ENCODE measurements at regions not wholly inside any gene's neighbourhood (a gene's known extent, or its start where the extent isn't known, plus 50 kb on each side); places are given as distances from the start of the nearest gene placed in this dataset.
A peak's percentile ranks its signal among the peaks of the same experiment; 100 is the strongest.

DNA sequence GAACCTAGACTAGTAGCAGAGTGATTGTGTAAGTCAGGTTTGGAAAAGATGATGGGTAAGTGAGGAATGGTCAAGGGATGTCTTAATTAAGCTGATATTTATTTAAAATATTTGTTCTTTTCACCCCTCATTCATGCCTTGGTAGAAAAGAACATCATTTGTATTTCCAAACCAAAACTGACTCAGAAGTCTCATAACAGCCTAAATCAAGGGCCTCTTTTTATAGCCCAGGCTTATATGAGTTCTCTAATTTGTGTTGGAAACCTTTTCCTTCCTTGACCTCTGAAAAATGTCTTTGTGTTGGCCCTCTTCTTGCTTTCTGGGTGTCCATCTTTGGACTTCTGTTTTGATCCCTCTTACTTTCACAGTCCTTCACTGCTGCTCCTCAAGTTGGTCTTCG lies 1428.2 kb downstream of the MRPL39 start:
- TF ChIP-seq POLR2A (IDR thresholded peaks at IDR 0.05) (no peak), CTCF (IDR thresholded peaks at IDR 0.05) (no peak)
- intact Hi-C loops (cut with DNase I) = no loop called here
- ATAC-seq (no peak), DNase-seq (no peak)
- Histone ChIP-seq H3K4me1 (no peaks in the 10 kb centered on the region), H3K27me3 (no peaks in the 10 kb centered on the region), H3K36me3 (no peaks in the 10 kb centered on the region), H3K27ac (no peak overlapping the region), H3K4me3 (no peak overlapping the region), H3K9me3 (no peaks in the 10 kb centered on the region)
- WGBS (ENCODE audit: insufficient coverage, low coverage, low lambda C conversion rate, missing lambda C conversion rate) = 29% methylated on average over 1 of the region's 1 CpG

DNA sequence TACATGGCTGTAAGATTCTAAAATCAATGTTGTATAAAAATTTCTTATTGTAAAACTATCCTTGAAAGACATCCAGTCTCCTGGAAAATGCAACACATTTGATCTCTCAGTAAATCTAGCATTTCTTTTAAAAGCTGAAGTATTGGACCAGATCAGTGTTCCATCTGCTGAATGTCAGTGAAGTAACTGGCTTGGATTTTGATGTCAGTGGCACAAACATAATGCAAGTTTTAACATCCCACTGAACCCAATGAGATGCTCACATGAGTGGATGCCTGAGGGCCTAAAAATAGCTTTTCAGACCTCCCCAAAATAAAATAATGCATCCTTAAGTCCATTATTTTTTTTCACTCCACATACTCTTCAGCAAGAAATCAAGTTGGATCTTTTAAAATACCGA lies 1432.2 kb downstream of the MRPL39 start:
- TF ChIP-seq POLR2A (IDR thresholded peaks at IDR 0.05) (no peak), CTCF (IDR thresholded peaks at IDR 0.05) (no peak)
- Histone ChIP-seq H3K4me1 (no peaks in the 10 kb centered on the region), H3K4me3 (no peak overlapping the region), H3K9me3 (no peaks in the 10 kb centered on the region), H3K27ac (no peak overlapping the region), H3K27me3 (no peaks in the 10 kb centered on the region), H3K36me3 (no peaks in the 10 kb centered on the region)
- no peak for ATAC-seq
- 85% methylated on average over 1 of the region's 1 CpG for WGBS (ENCODE audit: insufficient coverage, low coverage, low lambda C conversion rate, missing lambda C conversion rate)
- DNase-seq = no peak
- intact Hi-C loops (cut with DNase I) = no loop called here

GRCh38 chr21:24171736-24172135 lies 1435.5 kb downstream of the MRPL39 start:
- Histone ChIP-seq H3K4me1 (no peaks in the 10 kb centered on the region), H3K27me3 (no peaks in the 10 kb centered on the region), H3K9me3 (no peaks in the 10 kb centered on the region), H3K36me3 (no peaks in the 10 kb centered on the region), H3K27ac (no peak overlapping the region), H3K4me3 (no peak overlapping the region)
- DNase-seq (no peak), ATAC-seq (no peak)
- intact Hi-C loops (cut with DNase I) = no loop called here
- TF ChIP-seq POLR2A (IDR thresholded peaks at IDR 0.05) = no peak
- TF ChIP-seq CTCF (IDR thresholded peaks at IDR 0.05) = no peak
- 60% methylated on average over 4 of the region's 4 CpGs for WGBS (ENCODE audit: insufficient coverage, low coverage, low lambda C conversion rate, missing lambda C conversion rate)

DNA sequence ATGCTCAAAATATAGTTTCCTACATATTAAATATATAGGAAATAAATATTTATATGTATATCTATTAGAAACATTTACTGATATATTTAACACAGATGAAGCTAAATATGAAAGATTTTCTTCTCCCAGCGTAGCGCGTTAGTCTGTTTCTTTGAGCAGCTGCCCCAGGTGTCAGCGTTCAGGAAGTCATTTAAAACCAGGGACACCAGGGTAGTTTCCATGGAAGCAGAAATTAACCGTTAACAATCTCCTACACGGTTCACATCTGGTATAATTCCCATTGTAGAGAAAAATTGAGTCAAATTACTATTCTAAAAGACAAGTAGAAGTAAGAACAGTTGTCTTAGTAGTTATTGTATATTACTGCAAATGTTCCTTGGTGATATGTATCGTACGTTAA lies 1443.7 kb downstream of the MRPL39 start:
- H3K9me3 ChIP-seq = no peaks in the 10 kb centered on the region
- ATAC-seq (no peak), DNase-seq (no peak)
- no peaks in the 10 kb centered on the region for H3K27me3 ChIP-seq
- intact Hi-C loops (cut with DNase I) = no loop called here
- WGBS (ENCODE audit: insufficient coverage, low coverage, low lambda C conversion rate, missing lambda C conversion rate) = 77% methylated on average over 8 of the region's 8 CpGs
- H3K27ac ChIP-seq = no peak overlapping the region
- no peak for TF ChIP-seq CTCF (IDR thresholded peaks at IDR 0.05)
- no peak for TF ChIP-seq POLR2A (IDR thresholded peaks at IDR 0.05)
- H3K4me1 ChIP-seq = no peaks in the 10 kb centered on the region
- no peaks in the 10 kb centered on the region for H3K36me3 ChIP-seq
- H3K4me3 ChIP-seq = no peak overlapping the region

- Histone ChIP-seq H3K36me3 (no peaks in the 10 kb centered on the region), H3K4me3 (peak overlapping the region in 1 of 3 donors; percentile 23), H3K27ac (no peak overlapping the region), H3K27me3 (no peaks in the 10 kb centered on the region), H3K9me3 (no peaks in the 10 kb centered on the region), H3K4me1 (no peaks in the 10 kb centered on the region)
- TF ChIP-seq CTCF (IDR thresholded peaks at IDR 0.05) (no peak), POLR2A (IDR thresholded peaks at IDR 0.05) (no peak)
- ATAC-seq (peak; percentile 43 to 97 (median 60)), DNase-seq (no peak)
- intact Hi-C loops (cut with DNase I) = no loop called here
- 47% methylated on average over 5 of the region's 5 CpGs for WGBS (ENCODE audit: insufficient coverage, low coverage, low lambda C conversion rate, missing lambda C conversion rate)
These were observed 1446.8 kb downstream of the MRPL39 start for GRCh38 chr21:24160528-24160927.
